Liver (tissue), 7 donors: ENCODE measurements at regions not wholly inside any gene's neighbourhood (a gene's known extent, or its start where the extent isn't known, plus 50 kb on each side); places are given as distances from the start of the nearest gene placed in this dataset.

Experiments used
- DNase-seq: peaks from one replicate; pipeline ENCODE4 v3.0.0-alpha.2; 2017; ENCODE audit warnings: low spot score
- H3K27ac ChIP-seq, 2 donors: one replicate each; pipeline ENCODE4 v1.7.0; 2013; ENCODE audit warnings: inconsistent platforms in 2 of 2, low read length in 2 of 2, control low read depth in 1 of 2, low read depth in 1 of 2, mild to moderate bottlenecking in 1 of 2
- H3K27me3 ChIP-seq, 4 donors: one replicate each; pipeline versions ENCODE4 v1.6.1 to v1.7.0; 2013; ENCODE audit warnings: low read length in 3 of 4, inconsistent platforms in 1 of 4, mild to moderate bottlenecking in 1 of 4, moderate library complexity in 1 of 4; ENCODE audit not compliant: control insufficient read depth in 4 of 4, insufficient read depth in 4 of 4
- H3K36me3 ChIP-seq, 4 donors: one replicate each; pipeline versions ENCODE4 v1.6.1 to v1.7.0; 2013; ENCODE audit warnings: low read length in 3 of 4, mild to moderate bottlenecking in 3 of 4, low read depth in 1 of 4, moderate library complexity in 1 of 4; ENCODE audit not compliant: control insufficient read depth in 4 of 4, insufficient read depth in 3 of 4
- H3K4me1 ChIP-seq, 4 donors: one replicate each; pipeline versions ENCODE4 v1.6.1 to v1.7.0; 2013; ENCODE audit warnings: low read length in 3 of 4, mild to moderate bottlenecking in 3 of 4, moderate library complexity in 1 of 4; ENCODE audit not compliant: control insufficient read depth in 4 of 4, insufficient read depth in 4 of 4
- H3K4me3 ChIP-seq, 3 donors: one replicate each; pipeline versions ENCODE4 v1.6.1 to v1.7.0; 2013; ENCODE audit warnings: low read length in 3 of 3, control low read depth in 1 of 3, low read depth in 1 of 3, mild to moderate bottlenecking in 1 of 3
- H3K9ac ChIP-seq, 2 donors: one replicate each; pipeline ENCODE4 v1.7.0; 2013; ENCODE audit warnings: low read length in 2 of 2, mild to moderate bottlenecking in 2 of 2, moderate library complexity in 2 of 2, control low read depth in 1 of 2, low read depth in 1 of 2
- H3K9me3 ChIP-seq, 4 donors: one replicate each; pipeline versions ENCODE4 v1.6.1 to v1.7.0; 2013; ENCODE audit warnings: low read length in 3 of 4; ENCODE audit not compliant: control insufficient read depth in 4 of 4
- ATF3 ChIP-seq: IDR thresholded peaks from 2 replicates; pipeline ENCODE4 v1.6.1; 2016; ENCODE audit warnings: antibody characterized with exemption
- EGR1 ChIP-seq, 2 donors: IDR thresholded peaks; 2 replicates each; pipeline ENCODE4 v1.6.1; 2016 to 2018; ENCODE audit warnings: antibody characterized with exemption in 2 of 2, low read depth in 2 of 2
- FOXA1 ChIP-seq: IDR thresholded peaks from 2 replicates; pipeline ENCODE4 v1.6.1; 2016; ENCODE audit warnings: antibody characterized with exemption
- FOXA2 ChIP-seq: IDR thresholded peaks from 2 replicates; pipeline ENCODE4 v1.6.1; 2016; ENCODE audit warnings: antibody characterized with exemption
- GABPA ChIP-seq, 2 donors: IDR thresholded peaks in 1 of 2; conservative IDR thresholded peaks in 1 of 2; 2 replicates each; pipeline ENCODE4 v1.6.1; 2016; ENCODE audit warnings: antibody characterized with exemption in 2 of 2, mild to moderate bottlenecking in 1 of 2, moderate library complexity in 1 of 2
- HNF4A ChIP-seq, 2 donors: conservative IDR thresholded peaks; 2 replicates each; pipeline ENCODE4 v1.6.1; 2016; ENCODE audit warnings: antibody characterized with exemption in 2 of 2, mild to moderate bottlenecking in 2 of 2
- HNF4G ChIP-seq: IDR thresholded peaks from 2 replicates; pipeline ENCODE4 v1.6.1; 2016; ENCODE audit warnings: antibody characterized with exemption
- MAX ChIP-seq: IDR thresholded peaks from 2 replicates; pipeline ENCODE4 v1.6.1; 2016; ENCODE audit warnings: antibody characterized with exemption
- NR2F2 ChIP-seq: IDR thresholded peaks from 2 replicates; pipeline ENCODE4 v1.6.1; 2016; ENCODE audit warnings: antibody characterized with exemption
- RAD21 ChIP-seq, 2 donors: IDR thresholded peaks; 2 replicates each; pipeline ENCODE4 v1.6.1; 2016; ENCODE audit warnings: antibody characterized with exemption in 2 of 2, mild to moderate bottlenecking in 2 of 2
- REST ChIP-seq: IDR thresholded peaks from 2 replicates; pipeline ENCODE4 v1.6.1; 2016; ENCODE audit warnings: antibody characterized with exemption, mild to moderate bottlenecking
- RXRA ChIP-seq, 2 donors: IDR thresholded peaks; 2 replicates each; pipeline ENCODE4 v1.6.1; 2017 to 2018; ENCODE audit warnings: antibody characterized with exemption in 2 of 2, mild to moderate bottlenecking in 1 of 2
- SP1 ChIP-seq: IDR thresholded peaks from 2 replicates; pipeline ENCODE4 v1.6.1; 2018; ENCODE audit warnings: antibody characterized with exemption, mild to moderate bottlenecking
- TAF1 ChIP-seq: conservative IDR thresholded peaks from 2 replicates; pipeline ENCODE4 v1.6.1; 2016; ENCODE audit warnings: antibody characterized with exemption, mild to moderate bottlenecking
- YY1 ChIP-seq: IDR thresholded peaks from 2 replicates; pipeline ENCODE4 v1.6.1; 2016; ENCODE audit warnings: antibody characterized with exemption, mild to moderate bottlenecking
- ZBTB33 ChIP-seq: IDR thresholded peaks from 2 replicates; pipeline ENCODE4 v1.6.1; 2016; ENCODE audit warnings: antibody characterized with exemption
- WGBS: extraction: QIAGEN DNeasy Blood & Tissue Kit; methylation state at CpG from one replicate; pipeline ENCODE4 v1.1.7; 2013; 5-methylcytosine and 5-hydroxymethylcytosine counted together
- donor health status: healthy.
- donor health status: healthy.
- donor health status: healthy.
- donor health status: healthy.

GRCh38 chr20:46798430-46798829 lies 89.0 kb downstream of the SLC2A10 start (continued):
- TF ChIP-seq ATF3 = no peak
- no peak for TF ChIP-seq MAX

GRCh38 chr20:46799781-46800408 lies 90.4 kb downstream of the SLC2A10 start:
- Histone ChIP-seq H3K4me1 (no peaks in the 10 kb centered on the region), H3K27ac (no peak overlapping the region), H3K9me3 (no peaks in the 10 kb centered on the region), H3K36me3 (no peaks in the 10 kb centered on the region), H3K27me3 (no peaks in the 10 kb centered on the region), H3K9ac (no peak overlapping the region), H3K4me3 (no peak overlapping the region)
- 66% methylated on average over 7 of the region's 7 CpGs for WGBS
- DNase-seq = no peak
- TF ChIP-seq RAD21 (IDR thresholded peaks at IDR 0.05) = no peak
- no peak for TF ChIP-seq ZBTB33
- TF ChIP-seq HNF4A (conservative IDR thresholded peaks at IDR 0.05) = no peak
- TF ChIP-seq FOXA2 = no peak
- no peak for TF ChIP-seq GABPA (IDR thresholded peaks at IDR 0.05 in 1 of 2, conservative IDR thresholded peaks at IDR 0.05 in 1 of 2)
- no peak for TF ChIP-seq SP1
- TF ChIP-seq HNF4G = no peak
- no peak for TF ChIP-seq TAF1
- no peak for TF ChIP-seq FOXA1
- no peak for TF ChIP-seq RXRA (IDR thresholded peaks at IDR 0.05)
- TF ChIP-seq YY1 = no peak
- TF ChIP-seq REST = no peak
- TF ChIP-seq ATF3 = no peak
- TF ChIP-seq NR2F2 = no peak
- no peak for TF ChIP-seq EGR1 (IDR thresholded peaks at IDR 0.05; ENCODE audit: low read depth in 2 of 2)
- no peak for TF ChIP-seq MAX
